Peyer's patch (tissue), 4 donors: ENCODE measurements at regions not wholly inside any gene's neighbourhood (a gene's known extent, or its start where the extent isn't known, plus 50 kb on each side); places are given as distances from the start of the nearest gene placed in this dataset.

Experiments used
- DNase-seq, 3 donors: peaks; one replicate each; pipeline ENCODE4 v3.0.0-alpha.2; 2017 to 2019
- H3K27ac ChIP-seq, 4 donors: fragments of 200-600 bp; sonication (generic); one replicate each; pipeline ENCODE4 v1.5.1; 2016 to 2019
- H3K27me3 ChIP-seq, 2 donors: fragments of 200-600 bp; sonication (generic); one replicate each; pipeline ENCODE4 v1.5.1; 2019
- H3K36me3 ChIP-seq, 3 donors: fragments of 200-600 bp; sonication (generic); one replicate each; pipeline ENCODE4 v1.5.1; 2016 to 2019
- H3K4me1 ChIP-seq, 4 donors: fragments of 200-600 bp; sonication (generic); one replicate each; pipeline ENCODE4 v1.5.1; 2016 to 2019
- H3K4me3 ChIP-seq, 4 donors: fragments of 200-600 bp; sonication (generic); 1 replicate in 3 of 4; 2 replicates in 1 of 4; pipeline ENCODE4 v1.5.1; 2016 to 2019; ENCODE audit warnings: mild to moderate bottlenecking in 1 of 4
- H3K9me3 ChIP-seq, 4 donors: fragments of 200-600 bp; sonication (generic); one replicate each; pipeline ENCODE4 v1.5.1; 2016 to 2019; ENCODE audit warnings: mild to moderate bottlenecking in 1 of 4
- POLR2A ChIP-seq, 2 donors: fragments of 450-650 bp; IDR thresholded peaks; one replicate each; pipeline ENCODE4 v1.5.1; 2017; ENCODE audit warnings: antibody characterized with exemption in 2 of 2, mild to moderate bottlenecking in 2 of 2, moderate library complexity in 2 of 2
- small RNA-seq, 2 donors: library from RNA; depleted of rRNA; stranded (forward); fragments of <200 nt; gene quantifications; one replicate each; pipeline ENCODE3, GENCODE V24; 2016
- TF ChIP-seq, protein P1 (sequence below), 6 experiments: fragments of 450-650 bp in 4 of 6; fragments of 200-600 bp in 2 of 6; sonication (generic) in 1 of 6; IDR thresholded peaks; one replicate each; pipeline ENCODE4 v1.5.1; 2017 to 2019; ENCODE audit warnings: antibody characterized with exemption in 6 of 6, mild to moderate bottlenecking in 3 of 6, moderate library complexity in 1 of 6

DNA sequence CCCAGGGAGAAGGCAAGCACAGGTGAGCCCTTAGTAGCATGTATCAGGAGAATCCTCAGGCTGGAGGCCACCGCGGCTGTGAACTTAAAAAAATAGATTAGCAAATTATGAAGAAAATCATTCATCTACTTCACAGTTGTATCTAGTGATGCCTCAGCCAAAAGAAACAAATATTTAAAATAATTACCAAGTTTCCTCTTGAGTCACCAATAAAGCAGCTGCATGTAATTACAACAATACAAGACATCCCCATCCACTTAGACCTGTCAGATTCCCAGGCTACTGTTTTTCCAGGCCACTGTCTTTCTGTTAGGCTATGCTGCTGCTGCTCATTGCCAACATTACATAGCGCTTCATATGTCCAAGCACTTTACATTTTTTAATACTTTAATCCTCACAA, 54.6 kb upstream of the PHLPP1 start:
- Histone ChIP-seq H3K4me1 (no peaks in the 10 kb centered on the region), H3K27me3 (no peaks in the 10 kb centered on the region), H3K27ac (no peak overlapping the region), H3K4me3 (no peak overlapping the region), H3K36me3 (no peaks in the 10 kb centered on the region), H3K9me3 (no peaks in the 10 kb centered on the region)
- TF ChIP-seq, protein P1, sequence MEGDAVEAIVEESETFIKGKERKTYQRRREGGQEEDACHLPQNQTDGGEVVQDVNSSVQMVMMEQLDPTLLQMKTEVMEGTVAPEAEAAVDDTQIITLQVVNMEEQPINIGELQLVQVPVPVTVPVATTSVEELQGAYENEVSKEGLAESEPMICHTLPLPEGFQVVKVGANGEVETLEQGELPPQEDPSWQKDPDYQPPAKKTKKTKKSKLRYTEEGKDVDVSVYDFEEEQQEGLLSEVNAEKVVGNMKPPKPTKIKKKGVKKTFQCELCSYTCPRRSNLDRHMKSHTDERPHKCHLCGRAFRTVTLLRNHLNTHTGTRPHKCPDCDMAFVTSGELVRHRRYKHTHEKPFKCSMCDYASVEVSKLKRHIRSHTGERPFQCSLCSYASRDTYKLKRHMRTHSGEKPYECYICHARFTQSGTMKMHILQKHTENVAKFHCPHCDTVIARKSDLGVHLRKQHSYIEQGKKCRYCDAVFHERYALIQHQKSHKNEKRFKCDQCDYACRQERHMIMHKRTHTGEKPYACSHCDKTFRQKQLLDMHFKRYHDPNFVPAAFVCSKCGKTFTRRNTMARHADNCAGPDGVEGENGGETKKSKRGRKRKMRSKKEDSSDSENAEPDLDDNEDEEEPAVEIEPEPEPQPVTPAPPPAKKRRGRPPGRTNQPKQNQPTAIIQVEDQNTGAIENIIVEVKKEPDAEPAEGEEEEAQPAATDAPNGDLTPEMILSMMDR (IDR thresholded peaks at IDR 0.05), result no peak
- no peak for DNase-seq

DNA sequence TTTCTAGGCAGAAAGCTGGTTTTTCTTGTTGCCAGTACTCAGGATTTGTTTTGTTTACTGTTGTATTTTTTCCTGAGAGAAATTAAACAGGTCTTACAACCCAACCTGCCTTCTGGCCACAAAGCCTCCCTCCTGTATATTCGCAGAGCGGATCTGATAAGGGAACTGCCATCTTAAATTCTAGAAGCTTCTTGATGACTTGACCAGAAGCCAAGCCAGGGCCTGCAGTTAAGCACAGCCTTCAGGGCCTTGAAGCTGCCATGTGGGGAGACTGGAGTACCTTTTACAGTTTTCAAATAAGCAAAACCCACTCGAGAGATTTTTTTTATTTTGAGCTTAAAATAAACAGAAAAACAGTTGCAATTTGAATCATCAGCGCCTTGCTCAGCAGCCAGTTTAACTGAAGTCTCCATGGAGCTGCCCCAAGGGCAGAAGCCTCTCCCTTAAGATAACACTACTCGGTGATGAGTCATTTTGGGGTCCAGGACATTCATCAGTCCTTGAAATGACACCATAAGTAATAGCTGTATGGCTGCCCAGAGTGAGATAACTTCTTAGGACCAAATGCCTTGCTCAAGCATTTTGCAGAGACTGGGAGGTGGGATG, 51.5 kb upstream of the PHLPP1 start:
- Histone ChIP-seq H3K27ac (no peak overlapping the region), H3K9me3 (no peaks in the 10 kb centered on the region), H3K27me3 (no peaks in the 10 kb centered on the region), H3K4me3 (no peak overlapping the region), H3K4me1 (no peaks in the 10 kb centered on the region), H3K36me3 (no peaks in the 10 kb centered on the region)
- no peak for TF ChIP-seq POLR2A (IDR thresholded peaks at IDR 0.05)
- TF ChIP-seq, protein P1 (IDR thresholded peaks at IDR 0.05), result no peak
- no peak for DNase-seq

DNA sequence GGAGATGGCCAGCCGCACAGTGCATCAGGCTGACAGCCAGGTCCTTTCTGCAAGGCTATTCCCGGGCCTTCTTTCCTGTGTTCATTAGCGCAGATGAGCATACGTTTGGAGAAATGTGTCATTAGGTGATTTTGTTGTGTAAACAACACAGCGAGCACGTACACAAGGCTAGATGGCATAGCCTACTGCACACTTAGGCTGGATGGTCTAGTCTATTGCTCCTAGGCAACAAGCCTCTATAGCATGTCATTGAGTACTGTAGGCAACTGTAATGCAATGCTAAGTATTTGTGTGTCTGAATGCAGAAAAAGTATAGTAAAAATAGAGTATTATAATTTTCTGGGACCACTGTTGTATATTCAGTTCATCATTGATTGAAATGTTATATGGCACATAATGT, 50.9 kb upstream of the PHLPP1 start:
- Histone ChIP-seq H3K4me3 (no peak overlapping the region), H3K9me3 (no peaks in the 10 kb centered on the region), H3K27ac (no peak overlapping the region), H3K36me3 (no peaks in the 10 kb centered on the region), H3K4me1 (no peaks in the 10 kb centered on the region), H3K27me3 (no peaks in the 10 kb centered on the region)
- DNase-seq, result no peak
- no peak for TF ChIP-seq POLR2A (IDR thresholded peaks at IDR 0.05)
- TF ChIP-seq, protein P1 (IDR thresholded peaks at IDR 0.05), result no peak

DNA sequence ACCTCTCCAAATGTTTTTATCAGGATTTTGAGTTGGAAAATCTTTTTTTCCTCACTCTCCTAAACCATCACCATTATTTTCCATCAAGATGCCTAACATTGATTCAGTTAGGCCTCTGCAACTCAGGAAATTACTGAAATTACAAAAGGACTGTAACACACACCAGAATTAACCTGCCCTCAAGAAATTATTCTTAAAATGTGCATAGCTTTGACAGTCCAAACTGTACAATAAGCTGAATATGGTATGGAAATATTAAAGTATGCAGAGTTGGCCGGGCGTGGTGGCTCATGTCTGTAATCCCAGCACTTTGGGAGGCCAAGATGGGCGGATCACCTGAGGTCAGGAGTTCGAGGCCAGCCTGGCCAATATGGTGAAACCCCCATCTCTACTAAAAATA, 50.2 kb upstream of the PHLPP1 start:
- no peak for DNase-seq
- no peak for TF ChIP-seq POLR2A (IDR thresholded peaks at IDR 0.05)
- TF ChIP-seq, protein P1 (IDR thresholded peaks at IDR 0.05), result no peak
- no peaks in the 10 kb centered on the region for H3K27me3 ChIP-seq
- H3K4me1 ChIP-seq, result no peaks in the 10 kb centered on the region
- no peak overlapping the region for H3K4me3 ChIP-seq
- H3K9me3 ChIP-seq, result no peaks in the 10 kb centered on the region
- H3K27ac ChIP-seq, result no peak overlapping the region
- no peaks in the 10 kb centered on the region for H3K36me3 ChIP-seq

Small RNA genes in the stretch of these regions (small RNA-seq; reads per million reads assigned to genes)
- 0.06 to 0.47 reads per million in 2 donors for gene RN7SL705P
